H1 (cell line): ENCODE measurements at regions not wholly inside any gene's neighbourhood (a gene's known extent, or its start where the extent isn't known, plus 50 kb on each side); places are given as distances from the start of the nearest gene placed in this dataset.

Experiments
- ATF2 ChIP-seq: IDR thresholded peaks from 2 replicates; pipeline ENCODE4 v1.6.1; 2012; ENCODE audit warnings: low read length, inconsistent platforms
- BCL11A ChIP-seq, 2 experiments: IDR thresholded peaks; one replicate each; pipeline ENCODE4 v1.6.1; 2011; ENCODE audit warnings: low read depth in 2 of 2, low read length in 2 of 2, mild to moderate bottlenecking in 2 of 2
- BRCA1 ChIP-seq: IDR thresholded peaks from 2 replicates; pipeline ENCODE4 v1.6.1; 2012; ENCODE audit warnings: low read depth, low read length, improper control_type of control experiment
- CEBPB ChIP-seq: IDR thresholded peaks from 2 replicates; pipeline ENCODE4 v1.6.1; 2012; ENCODE audit warnings: low read depth, low read length
- CHD1 ChIP-seq: IDR thresholded peaks from 2 replicates; pipeline ENCODE4 v1.6.1; 2012; ENCODE audit warnings: low read depth, low read length, improper control_type of control experiment
- CHD2 ChIP-seq: IDR thresholded peaks from 2 replicates; pipeline ENCODE4 v1.6.1; 2012; ENCODE audit warnings: low read length, improper control_type of control experiment
- CREB1 ChIP-seq: IDR thresholded peaks from 2 replicates; pipeline ENCODE4 v1.6.1; 2012; ENCODE audit warnings: inconsistent platforms
- CTBP2 ChIP-seq: IDR thresholded peaks from 2 replicates; pipeline ENCODE4 v1.7.0; 2011; ENCODE audit warnings: borderline replicate concordance, mild to moderate bottlenecking, moderate library complexity, mixed read lengths, low read length; ENCODE audit not compliant: insufficient read depth, insufficient read length
- EGR1 ChIP-seq: IDR thresholded peaks from 2 replicates; pipeline ENCODE4 v1.6.1; 2011; ENCODE audit warnings: low read depth, low read length, borderline replicate concordance
- EZH2 ChIP-seq: fragments of 200-600 bp; sonication (generic); IDR thresholded peaks from 2 replicates; pipeline ENCODE4 v1.7.1; 2012; ENCODE audit warnings: low read depth, mild to moderate bottlenecking, moderate library complexity, low read length, inconsistent platforms; ENCODE audit not compliant: severe bottlenecking
- FOSL1 ChIP-seq: IDR thresholded peaks from 2 replicates; pipeline ENCODE4 v1.6.1; 2011; ENCODE audit warnings: mild to moderate bottlenecking, low read depth, low read length, moderate library complexity; ENCODE audit not compliant: insufficient read depth
- GTF2F1 ChIP-seq: IDR thresholded peaks from 2 replicates; pipeline ENCODE4 v1.6.1; 2012; ENCODE audit warnings: low read depth, low read length, improper control_type of control experiment, borderline replicate concordance
- HDAC2 ChIP-seq, 2 experiments: fragments of 300-600 bp in 1 of 2; sonication (generic) in 1 of 2; IDR thresholded peaks; 2 replicates each; pipeline ENCODE4 v1.6.1; 2011 to 2012; ENCODE audit warnings: low read depth in 2 of 2, low read length in 2 of 2, mild to moderate bottlenecking in 2 of 2, moderate library complexity in 2 of 2, borderline replicate concordance in 1 of 2, inconsistent platforms in 1 of 2
- JUN ChIP-seq: IDR thresholded peaks from 2 replicates; pipeline ENCODE4 v1.6.1; 2011; ENCODE audit warnings: low read depth, mild to moderate bottlenecking, improper control_type of control experiment, low read length
- MAX ChIP-seq: IDR thresholded peaks from 2 replicates; pipeline ENCODE4 v1.6.1; 2012; ENCODE audit warnings: inconsistent platforms
- PHF8 ChIP-seq: fragments of 200-600 bp; sonication (generic); conservative IDR thresholded peaks from 2 replicates; pipeline ENCODE4 v1.7.1; 2012; ENCODE audit warnings: low read depth, mild to moderate bottlenecking, inconsistent platforms, low read length, moderate library complexity
- POLR2AphosphoS5 ChIP-seq: IDR thresholded peaks from 2 replicates; pipeline ENCODE4 v1.6.1; 2011; ENCODE audit warnings: low read depth, low read length
- POU5F1 ChIP-seq: IDR thresholded peaks from 2 replicates; pipeline ENCODE4 v1.6.1; 2011; ENCODE audit warnings: low read depth, mild to moderate bottlenecking, low read length, moderate library complexity
- RAD21 ChIP-seq, 2 experiments: IDR thresholded peaks in 1 of 2; conservative IDR thresholded peaks in 1 of 2; 2 replicates each; pipeline ENCODE4 v1.6.1; 2011; ENCODE audit warnings: low read depth in 2 of 2, low read length in 2 of 2, improper control_type of control experiment in 1 of 2, inconsistent platforms in 1 of 2, mild to moderate bottlenecking in 1 of 2, moderate library complexity in 1 of 2
- RFX5 ChIP-seq: IDR thresholded peaks from 2 replicates; pipeline ENCODE4 v1.6.1; 2011; ENCODE audit warnings: low read depth, low read length, improper control_type of control experiment, borderline replicate concordance
- SP2 ChIP-seq: IDR thresholded peaks from 2 replicates; pipeline ENCODE4 v1.6.1; 2012; ENCODE audit warnings: mild to moderate bottlenecking, low read length, inconsistent platforms
- SP4 ChIP-seq: IDR thresholded peaks from 2 replicates; pipeline ENCODE4 v1.6.1; 2012; ENCODE audit warnings: low read length, inconsistent platforms
- TBP ChIP-seq: IDR thresholded peaks from 2 replicates; pipeline ENCODE4 v1.6.1; 2011; ENCODE audit warnings: low read depth, low read length, improper control_type of control experiment

GRCh38 chr6:165884813-165885765 is 222.0 kb upstream of the PDE10A start (continued):
- TF ChIP-seq BCL11A (IDR thresholded peaks at IDR 0.05; ENCODE audit: low read depth in 2 of 2, low read length in 2 of 2) (no peak), RFX5 (no peak), POU5F1 (no peak), HDAC2 (IDR thresholded peaks at IDR 0.05; ENCODE audit: borderline replicate concordance in 1 of 2, low read depth in 2 of 2, low read length in 2 of 2) (no peak), SP4 (no peak), BRCA1 (no peak), CEBPB (no peak), ATF2 (no peak), POLR2AphosphoS5 (no peak), FOSL1 (no peak), MAX (peak; percentile 43; the same call in 1 of the 2 replicates), GTF2F1 (no peak), CTBP2 (no peak), JUN (no peak), CHD2 (peak; percentile 60; the same call in 1 of the 2 replicates), PHF8 (no peak), RAD21 (IDR thresholded peaks at IDR 0.05 in 1 of 2, conservative IDR thresholded peaks at IDR 0.05 in 1 of 2; ENCODE audit: low read depth in 2 of 2, low read length in 2 of 2) (peak; percentile 95 to 96), EZH2 (no peak), EGR1 (no peak), SP2 (no peak), CREB1 (peak; percentile 66), CHD1 (no peak), TBP (no peak)
